ENCODE measurements at regions not wholly inside any gene's neighbourhood (a gene's known extent, or its start where the extent isn't known, plus 50 kb on each side); places are given as distances from the start of the nearest gene placed in this dataset.

- intact Hi-C loops (cut with DNase I; ENCODE audit: low total_unique reads) = no loop called here
- WGBS, 2 donors = 74 to 79% methylated on average over 1 of the region's 1 CpG
- no peak for DNase-seq (ENCODE audit: low spot score in 2 of 2)
- no peak for TF ChIP-seq CTCF (IDR thresholded peaks at IDR 0.05)
- TF ChIP-seq POLR2A (IDR thresholded peaks at IDR 0.05) = no peak
- H3K4me3 ChIP-seq (ENCODE audit: low read depth, poor library complexity, severe bottlenecking) = no peak overlapping the region
Observed at GRCh38 chr6:81242624-81243023, 509.9 kb downstream of the TENT5A start.

GRCh38 chr6:81241126-81242041 lies 511.1 kb downstream of the TENT5A start:
- H3K4me3 ChIP-seq (ENCODE audit: low read depth, poor library complexity, severe bottlenecking) = no peak overlapping the region
- WGBS, 2 donors = 30 to 34% methylated on average over 5 of the region's 5 CpGs
- intact Hi-C loops (cut with DNase I; ENCODE audit: low total_unique reads) = no loop called here
- DNase-seq (ENCODE audit: low spot score in 2 of 2) = no peak
- TF ChIP-seq CTCF (IDR thresholded peaks at IDR 0.05) = no peak
- TF ChIP-seq POLR2A (IDR thresholded peaks at IDR 0.05) = no peak

- no peak overlapping the region for H3K4me3 ChIP-seq (ENCODE audit: low read depth, poor library complexity, severe bottlenecking)
- TF ChIP-seq POLR2A (IDR thresholded peaks at IDR 0.05) (no peak), CTCF (IDR thresholded peaks at IDR 0.05) (no peak)
- intact Hi-C loops (cut with DNase I; ENCODE audit: low total_unique reads) = no loop called here
- no peak for DNase-seq (ENCODE audit: low spot score in 2 of 2)
Observed at GRCh38 chr6:81238390-81238789, 514.1 kb downstream of the TENT5A start.

- H3K4me3 ChIP-seq (ENCODE audit: low read depth, poor library complexity, severe bottlenecking) = no peak overlapping the region
- intact Hi-C loops (cut with DNase I; ENCODE audit: low total_unique reads) = no loop called here
- WGBS, 2 donors = 93 to 94% methylated on average over 2 of the region's 2 CpGs
- no peak for DNase-seq (ENCODE audit: low spot score in 2 of 2)
- TF ChIP-seq CTCF (IDR thresholded peaks at IDR 0.05) (no peak), POLR2A (IDR thresholded peaks at IDR 0.05) (no peak)
Observed at GRCh38 chr6:81237226-81237625, 515.3 kb downstream of the TENT5A start.

- no peak overlapping the region for H3K4me3 ChIP-seq (ENCODE audit: low read depth, poor library complexity, severe bottlenecking)
- 69 to 73% methylated on average over 2 of the region's 2 CpGs for WGBS, 2 donors
- DNase-seq (ENCODE audit: low spot score in 2 of 2) = no peak
- intact Hi-C loops (cut with DNase I; ENCODE audit: low total_unique reads) = no loop called here
- TF ChIP-seq CTCF (IDR thresholded peaks at IDR 0.05) (no peak), POLR2A (IDR thresholded peaks at IDR 0.05) (no peak)
Observed at GRCh38 chr6:81235512-81235911, 517.0 kb downstream of the TENT5A start.

- H3K4me3 ChIP-seq (ENCODE audit: low read depth, poor library complexity, severe bottlenecking) = no peak overlapping the region
- no peak for DNase-seq (ENCODE audit: low spot score in 2 of 2)
- intact Hi-C loops (cut with DNase I; ENCODE audit: low total_unique reads) = no loop called here
- WGBS, 2 donors = 79 to 84% methylated on average over 1 of the region's 1 CpG
- TF ChIP-seq POLR2A (IDR thresholded peaks at IDR 0.05) = no peak
- TF ChIP-seq CTCF (IDR thresholded peaks at IDR 0.05) = no peak
Observed at GRCh38 chr6:81233990-81234389, 518.5 kb downstream of the TENT5A start.

All from lower leg skin (tissue), 4 donors.